GM19025 (cell line): ENCODE measurements at regions not wholly inside any gene's neighbourhood (a gene's known extent, or its start where the extent isn't known, plus 50 kb on each side); places are given as distances from the start of the nearest gene placed in this dataset.
"Not testable (repeated sequence)": the region's sequence is repeated elsewhere in the genome, so short reads cannot be mapped to it uniquely, and the experiment has no call there.

ENCODE experiments used
- ATAC-seq: cut with Tn5 transposase; IDR thresholded peaks from one replicate; pipeline ENCODE4 v1.9.1; 2021; ENCODE audit warnings: mild to moderate bottlenecking, low read depth, moderate library complexity; ENCODE audit not compliant: unreplicated experiment

DNA sequence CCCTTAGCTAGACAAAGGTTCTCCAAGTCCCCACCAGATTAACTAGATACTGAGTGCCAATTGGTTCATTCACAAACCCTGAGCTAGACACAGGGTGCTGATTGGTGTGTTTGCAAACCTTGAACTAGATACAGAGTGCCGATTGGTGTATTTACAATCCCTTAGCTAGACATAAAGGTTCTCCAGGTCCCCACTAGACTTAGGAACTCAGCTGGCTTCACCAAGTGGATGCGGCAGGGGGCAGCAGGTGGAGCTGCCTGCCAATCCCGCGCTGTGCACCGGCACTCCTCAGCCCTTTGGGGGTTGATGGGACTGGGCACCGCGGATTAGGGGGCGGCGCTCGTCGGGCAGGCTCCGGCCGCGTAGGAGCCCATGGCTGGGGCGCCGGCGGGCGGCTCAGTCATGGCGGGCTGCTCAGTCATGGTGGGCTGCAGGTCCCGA lies 157.6 kb downstream of the KLRB1 start:
- not testable (repeated sequence) for ATAC-seq

DNA sequence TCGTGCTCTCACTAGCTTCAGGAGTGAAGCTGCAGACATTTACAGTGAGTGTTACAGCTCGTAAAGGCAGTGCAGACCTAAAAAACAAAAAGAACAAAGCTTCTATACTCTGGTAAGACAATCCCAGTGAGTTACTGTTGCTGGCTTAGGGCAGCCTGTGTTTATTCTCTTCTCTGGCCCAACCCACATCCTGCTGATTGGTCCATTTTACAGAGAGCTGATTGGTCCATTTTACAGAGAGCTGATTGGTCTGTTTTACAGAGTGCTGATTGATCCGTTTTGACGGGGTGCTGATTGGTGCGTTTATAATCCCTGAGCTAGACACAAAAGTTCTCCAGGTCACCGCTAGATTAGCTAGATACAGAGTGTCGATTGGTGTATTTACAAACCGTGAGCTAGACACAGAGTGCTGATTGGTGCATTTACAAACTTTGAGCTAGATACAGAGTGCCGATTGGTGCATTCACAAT lies 158.0 kb downstream of the KLRB1 start:
- not testable (repeated sequence) for ATAC-seq

DNA sequence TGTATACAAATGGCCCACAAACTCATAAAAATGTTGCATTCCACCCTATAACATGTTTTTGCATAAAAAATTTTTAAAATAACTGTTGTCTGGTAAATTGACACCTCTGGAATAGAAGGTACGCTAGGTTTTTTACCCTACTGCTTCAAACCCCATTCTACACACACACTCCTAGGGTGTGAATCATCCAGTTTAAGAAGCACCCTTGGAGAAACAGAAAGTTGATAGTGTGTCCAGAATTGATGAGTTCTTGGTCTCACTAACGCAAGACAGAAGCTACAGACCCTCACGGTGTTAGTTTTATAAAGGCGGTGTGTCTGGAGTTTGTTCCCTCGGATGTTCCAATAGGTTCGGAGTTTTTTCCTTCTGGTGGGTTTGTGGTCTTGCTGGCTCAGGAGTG lies 158.5 kb downstream of the KLRB1 start:
- ATAC-seq: no peak

DNA sequence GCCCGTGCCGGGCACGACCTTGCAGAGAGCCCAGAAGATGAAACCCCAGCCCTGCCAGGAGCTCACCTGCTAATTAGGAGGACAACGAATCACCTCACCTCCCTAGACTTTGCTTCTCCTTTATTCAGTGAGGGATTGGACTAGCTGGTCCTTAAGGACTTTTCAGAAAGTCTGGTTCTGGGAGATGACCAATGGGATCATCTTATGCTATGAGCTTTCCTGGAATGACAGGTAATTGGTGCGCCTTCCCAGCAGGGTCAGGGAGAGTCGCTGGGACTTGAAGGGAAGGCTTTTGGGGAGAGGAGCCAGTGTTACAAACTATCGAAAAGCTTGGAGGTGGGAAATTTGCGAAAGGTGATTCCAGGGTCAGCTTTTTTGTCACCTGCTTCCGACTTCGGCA lies 159.1 kb downstream of the KLRB1 start:
- ATAC-seq: not testable (repeated sequence)

DNA sequence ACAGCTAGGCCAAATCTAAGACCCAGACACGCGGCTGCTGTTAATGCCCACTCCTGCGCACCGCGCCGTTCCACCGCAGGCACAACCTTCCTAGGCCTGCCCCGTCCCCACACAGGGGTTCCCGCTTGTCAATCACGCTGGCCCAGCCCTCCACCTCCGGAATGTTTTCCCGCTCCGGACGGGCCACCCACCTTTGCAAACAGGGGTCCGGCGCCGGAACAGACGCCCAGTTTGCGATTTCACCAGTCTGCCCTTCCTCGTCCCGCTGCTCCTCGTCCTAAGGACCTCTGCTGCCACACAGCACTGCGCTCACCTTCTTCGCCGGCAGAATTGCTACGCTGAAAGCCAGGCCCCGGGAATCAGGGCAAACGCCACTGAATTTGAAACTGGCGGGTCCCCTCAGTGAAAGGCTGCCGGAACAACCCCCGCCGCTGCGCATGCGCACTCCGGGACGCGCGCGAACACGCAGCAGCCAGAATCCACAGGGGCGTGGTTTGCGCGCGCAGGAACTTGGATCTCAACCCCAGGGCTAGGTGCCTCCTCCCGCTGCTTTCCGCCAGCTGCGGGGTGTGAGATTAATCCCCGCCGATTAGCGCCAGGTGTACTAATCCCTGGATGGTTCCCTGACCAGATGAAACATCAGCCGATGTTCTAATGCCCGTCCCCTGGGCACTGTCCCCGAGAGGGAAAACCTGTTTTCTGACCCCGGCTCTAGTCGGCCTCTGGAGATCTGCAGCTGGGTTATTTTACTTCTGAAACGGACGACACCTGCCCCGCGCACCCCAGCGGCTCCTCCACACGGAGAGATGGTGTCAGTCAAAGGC lies 159.7 kb downstream of the KLRB1 start:
- ATAC-seq: peak; percentile 57

DNA sequence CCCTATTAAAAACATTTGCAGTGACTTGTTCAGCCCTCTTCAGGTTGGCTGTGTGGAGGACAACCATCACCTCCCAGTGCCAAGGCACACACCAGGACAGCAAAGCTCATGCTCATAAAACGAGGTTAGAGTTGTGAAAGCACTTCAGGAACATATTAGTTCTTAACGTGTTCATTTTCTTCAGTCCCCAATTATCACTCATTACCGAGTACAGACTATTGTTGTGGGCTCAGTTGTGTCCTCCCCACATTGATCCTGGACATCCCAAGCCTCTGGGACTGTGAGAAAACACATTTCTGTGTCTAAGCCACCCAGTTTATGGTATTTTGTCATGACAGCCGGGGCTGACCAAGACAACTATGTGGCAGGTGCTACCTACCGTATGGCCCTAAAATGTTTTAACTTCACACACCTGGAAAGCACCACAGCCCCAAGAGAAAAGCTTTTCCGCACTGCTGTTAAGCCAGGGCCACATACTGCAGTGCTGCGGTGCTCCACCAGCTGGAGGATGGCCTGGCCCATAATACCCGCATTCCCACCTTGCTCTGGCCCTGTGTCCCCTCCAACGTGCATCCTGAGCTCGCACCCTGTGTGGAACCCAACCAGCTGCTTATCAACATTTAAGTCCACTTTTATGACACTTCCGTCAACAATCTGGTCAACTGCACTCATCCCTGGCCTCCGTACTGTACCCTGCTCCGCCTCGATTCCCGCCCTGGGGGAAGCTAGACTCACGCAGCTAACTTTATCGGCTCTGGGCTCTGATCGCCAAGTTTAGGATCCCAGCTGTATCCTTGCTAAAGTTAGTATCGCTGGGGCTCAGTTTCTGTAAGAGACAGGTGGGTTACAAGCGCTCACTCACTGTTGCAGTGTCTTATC lies 160.6 kb downstream of the KLRB1 start:
- ATAC-seq: peak; percentile 13

DNA sequence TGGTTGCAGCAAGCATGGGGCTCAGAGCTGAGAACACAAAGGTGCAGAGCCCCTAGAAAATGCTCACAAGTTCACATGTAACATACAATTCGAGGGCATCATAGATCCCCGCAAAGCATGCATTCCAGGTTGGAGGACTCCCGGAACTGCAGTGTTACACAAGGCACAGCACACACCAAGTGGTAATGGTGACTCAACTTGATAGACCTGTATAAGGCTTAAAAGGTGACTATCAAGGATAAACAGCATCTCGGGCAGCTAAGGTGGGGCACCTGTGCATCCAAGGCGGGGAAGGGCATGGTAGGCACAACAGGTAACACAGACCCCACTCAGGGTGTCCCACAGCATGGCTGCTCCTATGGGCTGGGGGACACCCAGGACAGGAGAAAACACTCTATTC lies 167.3 kb downstream of the KLRB1 start:
- ATAC-seq: not testable (repeated sequence)

DNA sequence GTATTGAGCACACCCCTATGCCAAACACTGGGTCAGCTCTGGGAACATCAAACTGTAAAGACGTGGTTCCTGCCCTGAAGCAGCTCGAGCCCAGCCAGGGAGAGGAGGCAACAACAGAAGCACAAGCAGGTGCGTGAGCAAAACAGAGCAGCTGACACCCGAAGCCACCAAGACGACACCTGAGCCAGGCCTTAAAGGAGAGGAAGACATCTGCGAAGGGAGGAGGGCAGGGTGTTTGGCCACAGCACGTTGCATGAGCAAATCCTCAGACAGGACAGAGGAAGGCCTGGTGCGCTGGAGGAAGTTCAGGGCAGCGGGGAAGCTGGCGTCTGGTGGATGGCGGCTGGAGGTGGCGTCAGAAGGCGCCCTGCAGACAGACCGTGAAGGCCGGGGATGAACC lies 172.0 kb downstream of the KLRB1 start:
- ATAC-seq: not testable (repeated sequence)

DNA sequence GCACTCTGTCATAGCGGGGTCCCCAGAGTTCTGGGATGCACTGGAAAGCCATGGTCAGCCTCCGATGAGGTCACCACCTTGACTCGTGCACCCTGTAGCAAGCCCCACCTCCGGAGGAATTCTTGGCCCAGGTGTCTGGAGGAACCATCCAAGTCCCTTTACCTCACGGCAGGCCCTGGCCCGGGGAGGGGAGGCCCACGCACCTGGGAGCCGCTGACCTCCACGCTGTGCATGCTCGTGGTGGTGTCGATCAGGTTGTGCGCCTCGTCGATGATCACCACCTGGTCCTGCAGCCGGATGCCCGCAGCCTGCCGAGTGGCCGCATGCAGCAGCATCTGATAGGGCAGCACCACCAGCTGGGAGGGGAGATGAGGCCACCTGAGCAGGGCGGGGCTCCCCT lies 177.3 kb downstream of the KLRB1 start:
- not testable (repeated sequence) for ATAC-seq

DNA sequence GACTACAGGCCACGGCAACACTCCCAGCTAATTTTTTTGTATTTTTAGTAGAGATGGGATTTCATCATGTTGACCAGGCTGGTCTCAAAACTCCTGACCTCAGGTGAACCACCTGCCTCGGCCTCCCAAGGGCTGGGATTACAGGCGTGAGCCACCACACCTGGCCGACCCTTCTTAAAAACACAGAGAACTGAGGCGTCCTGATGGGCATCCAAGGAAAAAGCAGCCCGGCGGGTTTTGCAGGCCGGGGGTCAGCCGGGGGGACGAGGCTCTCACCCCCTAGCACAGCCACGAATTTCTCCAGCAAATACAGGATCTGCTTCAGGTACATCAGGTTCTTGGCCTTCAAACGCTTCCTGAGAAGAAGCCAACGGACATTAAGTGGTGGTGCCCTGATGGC lies 178.9 kb downstream of the KLRB1 start:
- ATAC-seq: not testable (repeated sequence)

DNA sequence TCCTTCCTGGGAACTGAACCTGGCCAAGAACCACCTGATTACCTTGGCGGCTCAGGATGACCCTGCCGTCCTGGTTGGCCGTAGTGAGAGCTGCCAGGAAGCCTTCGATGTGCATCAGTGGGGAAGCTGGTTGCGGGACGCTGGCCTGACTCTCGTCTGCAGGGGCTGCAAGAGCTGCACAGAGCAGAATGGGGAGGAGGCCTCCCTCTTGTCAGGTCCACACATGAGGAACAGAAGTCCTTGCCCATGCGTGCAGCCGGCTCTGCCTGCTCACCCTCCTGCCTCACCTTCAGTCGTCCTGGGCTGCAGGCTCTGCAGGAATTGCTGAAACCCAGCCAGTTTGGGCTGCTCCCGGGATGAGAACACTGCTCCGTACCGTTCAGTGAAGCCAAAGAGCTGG lies 182.3 kb downstream of the KLRB1 start:
- not testable (repeated sequence) for ATAC-seq

DNA sequence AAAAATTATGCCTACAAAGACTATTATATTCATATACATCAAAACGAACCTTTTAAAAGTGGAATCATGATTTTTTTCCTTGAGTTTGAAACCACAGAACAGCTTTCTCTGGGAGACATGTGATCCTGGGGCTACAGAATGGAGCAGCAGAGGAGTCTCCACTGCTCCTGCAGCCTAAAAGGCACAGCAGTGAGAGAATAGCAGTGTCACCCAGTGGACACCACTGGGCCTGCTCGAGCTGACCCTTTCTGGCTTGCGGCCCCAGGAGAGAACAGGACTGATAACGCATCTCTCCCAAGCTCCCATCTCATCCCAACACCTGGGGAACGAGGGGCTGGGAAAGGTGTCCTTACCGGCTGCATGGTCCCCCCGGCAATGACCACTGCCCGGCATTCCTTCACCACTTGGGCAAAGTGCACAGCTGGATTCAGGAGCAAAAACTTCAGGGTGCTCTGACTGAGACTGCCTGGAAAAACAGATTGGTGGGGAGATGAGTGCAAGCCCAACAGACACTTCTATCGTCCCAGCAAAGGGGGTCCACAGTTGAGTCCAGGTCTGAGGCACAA lies 183.5 kb downstream of the KLRB1 start:
- ATAC-seq: not testable (repeated sequence)

DNA sequence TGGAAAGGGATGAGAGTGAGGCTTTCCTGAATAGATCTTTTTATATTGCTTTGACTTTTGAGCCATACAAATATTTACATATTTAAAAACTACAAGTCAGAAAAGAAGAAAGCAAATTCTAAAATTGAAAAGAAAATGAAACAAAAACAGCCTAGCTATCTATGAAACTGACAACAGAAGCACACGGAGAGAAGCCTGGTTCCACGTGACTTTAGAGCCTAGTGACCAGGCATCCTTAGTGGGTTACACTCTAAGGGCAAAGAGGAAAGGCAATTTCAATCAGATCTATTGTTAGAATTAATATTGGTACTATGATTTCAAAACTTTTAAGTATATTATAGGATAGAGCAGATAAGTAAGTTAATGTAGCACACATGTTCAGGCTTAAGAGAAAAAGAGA lies 185.0 kb downstream of the KLRB1 start:
- ATAC-seq: not testable (repeated sequence)

DNA sequence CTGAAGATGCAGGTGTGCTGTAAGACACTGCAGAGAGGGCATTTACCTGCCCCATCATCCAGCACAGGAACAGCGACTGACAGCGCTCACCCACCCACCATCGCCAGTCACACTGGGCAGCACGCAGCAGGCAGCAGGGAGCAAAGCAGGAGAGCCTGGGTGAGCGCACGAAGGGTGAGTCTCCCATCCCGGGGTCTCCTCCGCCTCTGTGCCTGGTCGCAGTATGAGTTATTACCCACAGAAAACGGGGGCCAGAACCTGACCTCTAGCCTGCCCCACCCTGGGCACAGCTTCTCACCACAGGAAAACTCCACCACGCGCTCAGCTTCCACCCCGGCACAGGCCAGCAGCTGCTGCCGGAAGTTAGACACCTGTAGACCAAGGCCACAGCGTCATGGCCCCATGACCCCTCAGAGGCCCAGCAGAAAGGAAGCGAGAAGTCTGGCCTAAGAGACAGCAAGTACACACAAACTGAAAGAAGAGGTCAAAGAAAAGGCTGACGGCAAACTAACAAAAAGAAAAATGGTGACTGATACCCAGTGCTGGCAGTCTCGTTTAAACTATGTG lies 186.1 kb downstream of the KLRB1 start:
- ATAC-seq: peak; percentile 72

DNA sequence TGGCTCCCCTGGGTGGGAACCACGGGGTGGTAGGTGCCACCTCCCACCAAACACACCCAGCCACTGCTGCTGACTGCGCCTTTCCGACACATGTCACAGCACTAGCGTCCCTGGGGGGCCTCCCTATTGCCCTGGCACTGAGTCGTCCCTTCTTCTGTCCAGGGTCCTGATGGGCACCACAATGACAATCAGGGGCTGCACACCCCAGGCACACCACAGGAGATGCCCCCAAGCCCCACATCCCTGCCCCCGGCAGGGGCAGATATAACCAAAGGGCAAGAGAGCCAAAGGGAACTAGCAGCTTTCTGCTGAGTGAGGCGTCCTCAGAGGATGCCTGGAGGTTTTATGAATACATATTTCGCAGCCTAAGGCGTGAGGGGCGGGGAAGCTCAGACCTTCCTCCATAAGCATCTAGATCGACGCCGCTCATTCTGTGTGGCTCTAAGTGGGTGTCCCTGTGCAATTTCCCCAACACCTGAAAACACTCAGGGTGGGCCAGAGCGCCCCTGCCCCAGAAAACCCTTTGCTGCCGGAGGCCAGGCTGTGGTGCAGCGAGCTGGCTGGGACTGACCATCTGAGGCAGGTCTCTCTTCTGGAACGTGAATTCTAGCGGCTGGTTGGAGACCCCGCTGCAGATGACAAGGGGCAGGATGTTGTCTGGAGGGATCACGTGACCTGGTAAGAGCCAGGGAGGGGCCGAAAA lies 186.7 kb downstream of the KLRB1 start:
- not testable (repeated sequence) for ATAC-seq

DNA sequence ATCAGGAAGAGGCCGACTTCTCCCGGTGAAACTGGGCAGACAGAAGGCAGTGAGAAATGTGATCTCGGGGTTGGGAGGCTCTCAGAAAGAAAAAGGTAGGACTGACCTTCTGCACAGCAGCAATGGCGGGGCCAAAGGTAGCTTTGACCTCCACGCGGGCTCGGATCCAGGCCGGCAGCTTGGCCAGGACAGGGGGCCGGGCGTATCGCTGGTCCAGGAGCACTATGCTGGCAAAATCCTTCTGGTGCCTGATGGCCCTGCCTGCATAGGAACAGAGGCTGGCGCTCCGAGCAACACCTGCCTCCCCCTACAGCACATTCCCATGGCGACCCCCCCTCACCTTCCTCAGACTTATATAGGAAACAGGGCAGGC lies 189.1 kb downstream of the KLRB1 start:
- not testable (repeated sequence) for ATAC-seq

DNA sequence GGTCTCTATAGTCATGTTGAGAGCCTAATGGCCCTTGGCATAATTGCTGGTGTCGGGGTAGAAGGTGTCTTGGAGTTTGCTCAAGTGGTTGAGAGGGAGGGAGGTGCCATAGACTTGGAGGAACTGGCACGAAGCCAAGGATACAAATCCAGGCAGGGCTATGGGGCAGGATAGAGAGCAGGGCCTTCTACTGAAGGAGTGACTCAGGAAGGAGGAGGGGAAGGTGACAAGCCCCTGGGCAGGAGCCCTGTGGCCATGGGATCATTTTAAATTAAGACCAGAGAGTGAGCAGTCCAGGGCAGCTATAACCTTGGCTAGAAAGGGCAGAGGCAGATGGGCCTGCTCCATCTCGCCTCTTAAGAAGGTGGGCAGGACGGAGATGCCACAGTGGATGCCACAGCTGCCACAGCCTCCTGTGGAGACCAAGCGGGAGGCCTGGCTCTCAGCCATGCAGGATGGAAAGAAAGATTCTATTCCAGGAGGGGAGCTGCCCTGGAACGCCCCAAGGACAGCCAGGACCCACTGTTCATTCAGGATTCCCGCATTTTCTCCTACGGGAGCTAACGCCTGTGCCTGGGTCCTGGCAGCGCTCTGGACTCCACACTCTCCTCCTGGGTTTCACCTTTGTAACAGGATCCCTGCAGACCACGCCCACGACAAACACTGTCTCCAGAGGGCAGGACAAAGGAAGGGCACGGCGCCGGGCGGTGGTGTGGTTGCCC lies 189.6 kb downstream of the KLRB1 start:
- ATAC-seq: not testable (repeated sequence)

DNA sequence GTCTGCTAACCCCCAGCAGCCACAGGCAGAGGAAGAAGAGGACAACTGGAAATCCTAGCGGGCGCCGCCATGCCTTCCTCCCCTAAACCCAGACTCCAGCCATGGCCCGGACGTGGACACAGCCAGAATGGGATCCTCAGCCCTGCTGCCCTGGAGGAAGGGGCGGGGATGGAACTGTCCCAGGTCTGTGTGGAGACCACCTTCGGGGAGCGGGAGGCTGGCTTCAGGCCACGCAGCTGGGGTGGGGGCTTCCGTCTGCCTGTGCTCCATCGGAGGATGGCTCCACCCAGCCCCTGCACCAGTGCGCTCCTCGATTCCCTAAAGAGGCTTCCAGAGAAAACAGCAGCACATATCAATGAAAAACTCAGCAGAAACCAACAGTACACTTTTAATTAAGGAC lies 190.4 kb downstream of the KLRB1 start:
- ATAC-seq: not testable (repeated sequence)

DNA sequence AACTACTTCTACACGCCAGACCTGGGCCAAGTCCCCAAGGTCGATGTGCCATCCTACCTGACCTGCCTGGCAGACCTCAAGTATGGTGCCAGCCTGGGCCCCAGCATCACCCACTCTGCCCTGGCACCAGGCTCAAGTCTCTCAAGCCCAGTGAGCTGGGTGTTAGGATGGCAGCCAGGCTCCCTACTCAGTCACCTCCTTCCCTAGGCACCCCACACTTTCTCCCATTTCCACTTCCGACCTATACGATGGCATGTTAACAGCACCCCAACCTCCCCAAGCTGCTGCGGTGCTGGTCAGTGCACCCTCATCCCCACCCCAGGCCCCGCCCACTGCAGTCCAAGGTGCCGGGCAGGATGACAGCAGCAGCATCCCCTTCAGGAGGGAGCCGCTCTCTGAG lies 191.4 kb downstream of the KLRB1 start:
- ATAC-seq: not testable (repeated sequence)
